CD4-positive, alpha-beta T cell treated with Interleukin-17A for 1 hour (primary cell): ENCODE measurements at regions not wholly inside any gene's neighbourhood (a gene's known extent, or its start where the extent isn't known, plus 50 kb on each side); places are given as distances from the start of the nearest gene placed in this dataset.
"Not testable (repeated sequence)": the region's sequence is repeated elsewhere in the genome, so short reads cannot be mapped to it uniquely, and the experiment has no call there.

ENCODE experiments used
- DNase-seq: peaks from one replicate; pipeline ENCODE4 v3.0.0-alpha.2; 2020

GRCh38 chr4:23068287-23068686, 375.6 kb downstream of the GBA3 start:
- no peak for DNase-seq

DNA sequence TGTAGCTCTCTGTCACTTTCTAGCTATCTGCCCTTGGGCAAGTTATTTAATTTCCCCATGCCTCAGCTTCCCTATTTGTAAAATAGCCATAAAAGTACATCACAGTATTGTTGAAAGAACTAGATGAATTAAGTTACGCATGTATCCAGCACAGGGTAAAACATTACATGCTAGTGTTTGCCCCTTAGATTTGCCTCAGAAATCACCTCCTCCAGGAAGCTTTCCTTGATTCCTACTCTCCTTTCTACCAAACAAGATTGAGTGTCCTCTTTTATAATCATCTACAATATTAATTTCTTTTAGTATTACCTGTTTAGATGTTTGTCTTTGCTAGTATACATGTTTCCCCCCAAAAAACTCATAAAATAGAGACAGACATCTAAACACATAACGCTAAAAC, 369.5 kb downstream of the GBA3 start:
- DNase-seq, result no peak

DNA sequence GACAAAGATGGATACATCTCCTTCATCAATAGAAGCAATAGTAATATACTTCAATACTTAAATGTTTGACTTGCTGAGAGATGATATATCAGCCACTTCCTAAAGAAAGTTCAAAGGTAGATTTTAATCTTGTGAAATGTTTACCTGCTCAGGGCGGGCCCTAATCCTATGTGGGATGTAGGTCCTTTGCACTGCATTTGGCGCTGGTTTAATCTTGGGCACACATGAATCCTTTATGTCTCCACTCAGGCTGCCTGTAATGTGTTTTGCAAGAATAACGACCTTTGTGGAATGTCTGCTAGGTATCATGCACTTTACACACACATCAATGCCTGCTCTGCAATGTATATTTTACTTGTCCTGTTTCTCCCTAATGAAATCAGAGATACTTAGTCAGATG, 368.7 kb downstream of the GBA3 start:
- DNase-seq, result no peak

GRCh38 chr4:23060776-23061175, 368.0 kb downstream of the GBA3 start:
- no peak for DNase-seq

GRCh38 chr4:23058165-23058776, 365.5 kb downstream of the GBA3 start:
- no peak for DNase-seq

GRCh38 chr4:23041501-23041900, 348.8 kb downstream of the GBA3 start:
- DNase-seq, result no peak

GRCh38 chr4:23040539-23040938, 347.8 kb downstream of the GBA3 start:
- DNase-seq, result no peak

- no peak for DNase-seq
These were observed 347.1 kb downstream of the GBA3 start for GRCh38 chr4:23039818-23040217.

- DNase-seq, result no peak
These were observed 346.1 kb downstream of the GBA3 start for GRCh38 chr4:23038626-23039491.

GRCh38 chr4:23036921-23037495, 344.3 kb downstream of the GBA3 start:
- no peak for DNase-seq

- DNase-seq, result no peak
These were observed 343.8 kb downstream of the GBA3 start for GRCh38 chr4:23036503-23036902.

- DNase-seq, result no peak
These were observed 342.9 kb downstream of the GBA3 start for GRCh38 chr4:23035521-23036056.

DNA sequence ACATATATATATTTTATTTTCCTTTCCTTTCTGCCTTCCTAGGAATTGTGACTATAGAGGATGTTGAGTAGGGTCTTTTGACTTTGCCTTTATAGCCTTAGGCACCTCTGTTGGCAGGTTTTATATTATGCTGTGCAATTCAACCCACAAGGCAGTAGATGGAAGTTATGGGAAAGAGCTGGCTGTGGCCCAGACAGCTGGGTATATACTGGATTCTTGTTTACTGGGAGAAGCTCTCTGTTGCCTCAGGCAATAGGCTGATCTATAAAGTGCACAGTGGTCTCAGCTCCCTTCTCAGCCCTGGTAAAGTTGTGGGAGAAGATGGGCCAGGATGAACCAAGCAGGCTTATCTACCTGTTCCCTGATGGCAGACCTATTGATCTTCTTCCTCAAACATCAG, 342.0 kb downstream of the GBA3 start:
- no peak for DNase-seq

GRCh38 chr4:23033796-23034195, 341.1 kb downstream of the GBA3 start:
- no peak for DNase-seq

GRCh38 chr4:23028875-23029274, 336.1 kb downstream of the GBA3 start:
- no peak for DNase-seq

DNA sequence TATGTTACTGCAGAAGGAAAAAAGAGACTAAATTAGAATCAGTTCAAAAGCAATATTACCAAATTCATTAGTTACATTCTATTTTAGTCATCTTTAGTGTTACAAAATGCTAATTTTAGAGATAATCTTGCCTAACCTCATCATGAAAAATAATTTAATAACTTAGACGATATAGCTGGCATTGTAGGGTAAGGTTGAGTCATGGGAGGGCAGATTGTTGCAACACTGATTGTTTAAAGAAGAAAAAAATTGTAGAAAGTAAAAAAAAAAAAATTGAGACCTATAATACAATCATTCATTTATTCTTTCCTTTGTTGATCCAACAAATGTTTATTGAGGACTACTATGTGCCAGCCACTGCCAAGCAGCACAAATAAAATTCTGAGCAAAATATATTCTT, 330.9 kb downstream of the GBA3 start:
- DNase-seq, result no peak

DNA sequence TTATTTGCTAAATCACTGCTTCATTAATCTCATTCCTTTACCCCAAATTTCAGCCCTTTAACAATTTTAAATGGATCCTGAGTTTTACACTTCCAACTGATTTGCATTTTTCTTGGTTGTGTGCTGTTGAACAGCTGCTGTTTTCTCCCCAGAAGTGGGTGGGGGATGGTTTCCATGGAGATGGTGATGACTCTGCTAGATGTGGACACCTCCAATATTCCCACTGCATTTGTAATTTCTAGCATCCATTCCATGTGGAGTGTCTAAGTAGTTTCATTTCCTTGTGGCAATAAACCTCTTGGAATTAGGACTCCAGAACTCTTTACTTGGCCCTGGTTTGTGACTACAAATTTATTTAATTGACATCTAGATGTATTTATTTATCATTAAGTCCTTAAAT, 330.4 kb downstream of the GBA3 start:
- no peak for DNase-seq

GRCh38 chr4:23022032-23022431, 329.3 kb downstream of the GBA3 start:
- DNase-seq, result no peak

GRCh38 chr4:23021040-23021439, 328.3 kb downstream of the GBA3 start:
- no peak for DNase-seq

DNA sequence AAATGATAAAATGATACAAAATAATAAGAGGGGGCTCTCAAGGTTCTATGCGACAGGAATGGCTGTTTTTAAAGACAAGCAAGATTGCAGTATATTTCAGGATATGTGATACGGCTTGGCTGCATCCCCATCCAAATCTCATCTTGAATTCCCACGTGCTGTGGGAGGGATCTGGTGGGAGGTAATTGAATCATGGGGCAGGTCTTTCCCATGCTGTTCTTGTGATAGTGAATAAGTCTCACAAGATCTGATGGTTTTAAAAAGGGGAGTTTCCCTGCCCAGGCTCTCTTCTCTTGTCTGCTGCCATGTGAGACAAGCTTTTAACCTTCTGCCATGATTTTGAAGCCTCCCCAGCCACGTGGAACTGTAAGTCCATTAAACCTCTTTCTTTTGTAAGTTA, 327.7 kb downstream of the GBA3 start:
- not testable (repeated sequence) for DNase-seq

DNA sequence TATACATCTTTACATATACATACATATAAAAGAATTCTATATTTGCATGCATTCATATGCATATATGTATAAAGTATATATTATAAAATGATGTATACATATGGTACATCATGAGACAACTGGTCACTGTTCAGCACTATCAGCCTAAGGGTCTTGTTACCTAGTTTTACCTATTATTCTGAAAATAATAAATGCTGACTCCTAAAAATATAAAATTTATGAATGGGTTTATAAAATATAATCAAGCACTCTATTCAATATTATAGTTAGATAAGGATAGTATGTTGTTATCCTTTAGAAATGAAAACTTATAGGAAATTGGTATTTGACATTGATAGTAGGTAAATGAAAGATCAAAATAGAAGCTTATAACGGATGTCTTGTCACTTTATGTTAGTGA, 324.2 kb downstream of the GBA3 start:
- DNase-seq, result no peak

DNA sequence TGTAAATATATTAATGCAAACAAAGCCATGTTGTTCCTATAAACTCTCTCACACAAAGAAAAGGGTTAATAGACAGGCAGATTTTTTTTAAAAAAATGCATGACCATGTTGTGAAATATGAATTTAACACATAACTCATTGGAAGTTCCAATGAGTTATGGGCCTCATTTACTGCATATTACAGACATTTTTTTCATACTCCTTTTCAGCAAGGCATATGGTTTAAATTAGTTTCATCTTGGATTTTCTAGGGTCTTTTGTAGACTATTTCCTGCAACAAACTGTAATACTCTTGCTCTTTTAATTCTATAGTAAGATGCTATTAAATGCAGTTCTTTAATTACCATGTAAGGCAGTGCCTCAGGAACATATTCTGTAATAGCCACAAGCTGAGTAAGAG, 323.1 kb downstream of the GBA3 start:
- DNase-seq, result no peak

DNA sequence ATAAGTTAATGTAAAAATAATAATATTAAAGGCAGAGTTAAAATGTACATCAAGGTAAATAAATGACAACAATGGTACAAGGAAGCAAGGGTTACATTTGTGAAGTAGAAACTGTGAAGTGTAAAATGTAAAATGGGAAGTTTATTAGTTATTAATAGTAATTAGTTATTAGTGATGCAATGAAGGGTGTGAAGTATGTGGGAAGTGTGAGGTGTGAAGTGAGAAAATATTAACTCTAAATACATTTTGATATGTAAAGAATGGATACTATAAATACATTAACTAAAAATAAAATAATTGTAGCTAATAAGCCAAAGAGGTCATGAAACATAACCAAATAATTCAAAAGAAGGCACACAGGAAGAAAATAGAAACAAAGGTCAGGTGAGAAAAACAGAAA, 316.4 kb downstream of the GBA3 start:
- DNase-seq, result no peak

DNA sequence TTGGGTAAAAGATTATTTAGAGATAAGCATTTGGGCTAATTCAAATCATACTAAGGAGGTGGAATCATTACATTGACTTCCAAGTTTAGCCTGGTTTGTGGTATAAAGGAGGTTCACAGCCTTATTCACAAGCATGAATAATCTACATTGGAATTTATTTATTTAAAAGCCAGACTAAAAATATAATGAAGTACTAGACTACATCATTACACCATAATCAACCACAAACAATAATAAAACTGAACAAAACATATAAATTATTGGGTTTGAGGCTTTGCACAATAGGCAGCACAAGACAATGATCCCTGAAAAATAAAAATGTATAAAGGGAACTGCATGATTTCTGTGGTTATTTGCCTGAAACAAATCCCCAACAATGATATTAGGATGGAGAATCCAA, 314.0 kb downstream of the GBA3 start:
- DNase-seq, result no peak
